Astrocyte (in vitro differentiated cells and primary cell): ENCODE measurements at regions not wholly inside any gene's neighbourhood (a gene's known extent, or its start where the extent isn't known, plus 50 kb on each side); places are given as distances from the start of the nearest gene placed in this dataset.

Experiments used
- DNase-seq: peaks from one replicate; pipeline ENCODE4 v3.0.0-alpha.2; 2010; ENCODE audit warnings: low read depth
- FAIRE-seq: peaks from 2 replicates; lab custom pipeline; 2011; peaks lifted over from hg19 to GRCh38; lab: Jason Lieb, UNC
- H2AFZ ChIP-seq: 2 replicates; pipeline ENCODE4 v1.6.0; 2012; ENCODE audit warnings: low read depth, low read length, inconsistent platforms
- H3K27ac ChIP-seq: 2 replicates; pipeline ENCODE4 v1.5.1; 2011; ENCODE audit warnings: low read depth, low read length, inconsistent platforms
- H3K27me3 ChIP-seq: 2 replicates; pipeline ENCODE4 v1.6.0; 2011; ENCODE audit warnings: low read length, inconsistent platforms; ENCODE audit not compliant: insufficient read depth
- H3K36me3 ChIP-seq: 2 replicates; pipeline ENCODE4 v1.5.1; 2011; ENCODE audit warnings: low read length, inconsistent platforms; ENCODE audit not compliant: insufficient read depth
- H3K4me1 ChIP-seq: 2 replicates; pipeline ENCODE4 v1.5.1; 2011; ENCODE audit warnings: low read length, inconsistent platforms; ENCODE audit not compliant: insufficient read depth
- H3K4me2 ChIP-seq: 2 replicates; pipeline ENCODE4 v1.6.0; 2012; ENCODE audit warnings: low read length, inconsistent platforms
- H3K4me3 ChIP-seq: 2 replicates; pipeline ENCODE4 v1.5.1; 2011; ENCODE audit warnings: low read depth, mild to moderate bottlenecking, low read length, inconsistent platforms; ENCODE audit not compliant: insufficient read depth
- H3K79me2 ChIP-seq: 2 replicates; pipeline ENCODE4 v1.6.0; 2012; ENCODE audit warnings: mild to moderate bottlenecking, low read length, inconsistent platforms; ENCODE audit not compliant: insufficient read depth
- H3K9ac ChIP-seq: 2 replicates; pipeline ENCODE4 v1.6.0; 2012; ENCODE audit warnings: mild to moderate bottlenecking, low read length, inconsistent platforms
- H3K9me3 ChIP-seq: 2 replicates; pipeline ENCODE4 v1.5.1; 2012; ENCODE audit warnings: low read depth, mild to moderate bottlenecking, low read length, inconsistent platforms; ENCODE audit not compliant: insufficient read depth
- H4K20me1 ChIP-seq: 2 replicates; pipeline ENCODE4 v1.6.0; 2012; ENCODE audit warnings: low read length, inconsistent platforms; ENCODE audit not compliant: insufficient read depth
- H3K27ac Mint-ChIP-seq: one replicate; pipeline ENCODE4 v1.8.0; 2021; ENCODE audit warnings: mild to moderate bottlenecking, mixed read lengths; ENCODE audit not compliant: unreplicated experiment
- H3K27me3 Mint-ChIP-seq: one replicate; pipeline ENCODE4 v1.8.0; 2021; ENCODE audit warnings: low read depth, mixed read lengths; ENCODE audit not compliant: unreplicated experiment
- H3K36me3 Mint-ChIP-seq: one replicate; pipeline ENCODE4 v1.8.0; 2021; ENCODE audit warnings: low read depth, mixed read lengths; ENCODE audit not compliant: unreplicated experiment
- H3K4me1 Mint-ChIP-seq: one replicate; pipeline ENCODE4 v1.8.0; 2021; ENCODE audit warnings: low read depth, mixed read lengths; ENCODE audit not compliant: unreplicated experiment
- H3K4me3 Mint-ChIP-seq: one replicate; pipeline ENCODE4 v1.8.0; 2021; ENCODE audit warnings: mild to moderate bottlenecking, moderate library complexity, mixed read lengths; ENCODE audit not compliant: unreplicated experiment
- H3K9me3 Mint-ChIP-seq: one replicate; pipeline ENCODE4 v1.8.0; 2021; ENCODE audit warnings: mild to moderate bottlenecking, mixed read lengths; ENCODE audit not compliant: unreplicated experiment
- CTCF ChIP-seq: IDR thresholded peaks from 2 replicates; pipeline ENCODE4 v1.5.1; 2011; ENCODE audit warnings: low read depth, mild to moderate bottlenecking, inconsistent platforms, low read length, moderate library complexity; ENCODE audit not compliant: insufficient read depth
- EZH2 ChIP-seq: IDR thresholded peaks from 2 replicates; pipeline ENCODE4 v1.6.1; 2012; ENCODE audit warnings: mild to moderate bottlenecking, low read length, inconsistent platforms; ENCODE audit not compliant: insufficient read depth

- Histone ChIP-seq H2AFZ (no peak overlapping the region), H3K4me3 (no peak overlapping the region), H3K36me3 (no peaks in the 10 kb centered on the region), H3K9ac (no peak overlapping the region), H3K9me3 (no peaks in the 10 kb centered on the region), H3K27ac (no peak overlapping the region), H3K79me2 (no peaks in the 10 kb centered on the region), H3K27me3 (no peaks in the 10 kb centered on the region), H3K4me1 (no peaks in the 10 kb centered on the region), H4K20me1 (no peaks in the 10 kb centered on the region), H3K4me2 (no peak overlapping the region)
- FAIRE-seq, result no peak
- Mint-ChIP-seq H3K4me3 (no peak overlapping the region), H3K36me3 (no peaks in the 10 kb centered on the region), H3K27me3 (peaks cover 20% of the 10 kb centered on the region), H3K4me1 (peaks cover 11% of the 10 kb centered on the region), H3K27ac (no peak overlapping the region), H3K9me3 (no peaks in the 10 kb centered on the region)
- TF ChIP-seq EZH2, result no peak
- no peak for TF ChIP-seq CTCF
- no peak for DNase-seq
Measured at GRCh38 chr11:130548491-130548833, 100.0 kb downstream of the ADAMTS15 start.

DNA sequence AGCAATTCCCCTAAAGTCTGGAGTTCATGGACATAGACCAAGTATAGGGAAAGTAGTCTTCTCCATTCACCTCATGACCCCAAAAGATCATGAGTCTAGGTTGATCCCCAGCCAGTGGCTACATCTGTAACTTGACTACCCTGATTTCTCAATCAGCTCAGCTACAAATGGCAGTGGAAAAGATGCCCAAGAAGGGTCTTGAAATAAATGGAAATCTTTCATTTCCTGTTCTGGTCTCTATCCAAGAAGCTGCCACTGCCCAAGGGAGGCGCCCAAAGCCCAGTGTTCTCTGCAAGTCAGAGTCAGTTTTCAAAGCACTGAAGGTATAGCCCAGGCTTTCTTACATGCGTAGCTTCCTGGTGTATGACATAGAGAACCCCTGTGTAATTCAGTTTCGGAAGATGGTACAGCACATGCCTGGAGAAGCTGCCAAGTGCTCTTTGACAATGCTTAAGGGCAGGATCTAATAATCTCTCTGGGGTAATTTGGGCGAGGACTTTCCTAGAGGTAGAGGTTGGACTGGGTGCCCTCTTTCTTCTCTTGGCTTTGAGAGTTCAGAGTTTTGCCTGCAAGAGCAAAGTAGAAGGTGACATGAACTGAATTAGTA is 101.1 kb downstream of the ADAMTS15 start:
- H3K27me3 ChIP-seq, result no peaks in the 10 kb centered on the region
- H3K4me1 Mint-ChIP-seq, result peaks cover 11% of the 10 kb centered on the region
- no peaks in the 10 kb centered on the region for H3K79me2 ChIP-seq
- H3K27me3 Mint-ChIP-seq, result peaks cover 21% of the 10 kb centered on the region
- H3K9me3 Mint-ChIP-seq, result no peaks in the 10 kb centered on the region
- DNase-seq, result no peak
- TF ChIP-seq CTCF (no peak), EZH2 (no peak)
- H3K36me3 ChIP-seq, result no peaks in the 10 kb centered on the region
- no peaks in the 10 kb centered on the region for H3K36me3 Mint-ChIP-seq
- H3K4me1 ChIP-seq, result no peaks in the 10 kb centered on the region
- no peak overlapping the region for H3K27ac Mint-ChIP-seq
- H3K9ac ChIP-seq, result no peak overlapping the region
- no peaks in the 10 kb centered on the region for H3K9me3 ChIP-seq
- H3K27ac ChIP-seq, result no peak overlapping the region
- no peaks in the 10 kb centered on the region for H4K20me1 ChIP-seq
- H3K4me3 ChIP-seq, result no peak overlapping the region
- H3K4me3 Mint-ChIP-seq, result no peak overlapping the region
- no peak for FAIRE-seq
- no peak overlapping the region for H3K4me2 ChIP-seq
- no peak overlapping the region for H2AFZ ChIP-seq

- Histone ChIP-seq H3K9ac (no peak overlapping the region), H3K36me3 (no peaks in the 10 kb centered on the region), H3K9me3 (no peaks in the 10 kb centered on the region), H3K27ac (no peak overlapping the region), H2AFZ (no peak overlapping the region), H3K4me3 (no peak overlapping the region), H3K4me1 (no peaks in the 10 kb centered on the region), H3K4me2 (no peak overlapping the region), H4K20me1 (no peaks in the 10 kb centered on the region), H3K79me2 (no peaks in the 10 kb centered on the region), H3K27me3 (no peaks in the 10 kb centered on the region)
- Mint-ChIP-seq H3K27ac (no peak overlapping the region), H3K9me3 (no peaks in the 10 kb centered on the region), H3K36me3 (no peaks in the 10 kb centered on the region), H3K27me3 (peaks cover 24% of the 10 kb centered on the region), H3K4me1 (peaks cover 11% of the 10 kb centered on the region), H3K4me3 (no peak overlapping the region)
- no peak for DNase-seq
- TF ChIP-seq EZH2, result no peak
- no peak for TF ChIP-seq CTCF
- no peak for FAIRE-seq
Measured at GRCh38 chr11:130550150-130550549, 101.7 kb downstream of the ADAMTS15 start.
